ENCODE measurements at regions not wholly inside any gene's neighbourhood (a gene's known extent, or its start where the extent isn't known, plus 50 kb on each side); places are given as distances from the start of the nearest gene placed in this dataset.
"Not testable (repeated sequence)": the region's sequence is repeated elsewhere in the genome, so short reads cannot be mapped to it uniquely, and the experiment has no call there.

- DNase-seq (ENCODE audit: low read depth): no peak
Measured at GRCh38 chr14:22264759-22265158, 324.3 kb downstream of the DAD1 start.

DNA sequence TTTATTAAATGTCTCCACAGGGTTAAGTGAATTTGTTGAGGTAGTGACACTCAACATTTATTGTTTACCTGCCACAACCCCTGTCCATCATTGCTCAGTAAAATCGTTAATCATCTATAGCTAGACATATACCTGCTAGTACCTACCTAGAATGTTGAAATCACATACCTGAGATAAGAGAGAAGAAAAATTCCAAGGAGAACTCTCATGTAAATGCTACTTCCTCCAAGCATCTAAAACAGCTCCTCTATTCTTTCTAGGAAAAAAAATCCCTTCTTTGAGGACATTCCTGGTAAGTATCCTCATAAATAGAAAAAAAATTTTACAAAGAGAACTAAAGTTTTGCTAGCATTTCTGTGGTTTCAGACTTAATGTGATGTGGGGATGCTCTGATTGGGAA is 325.1 kb downstream of the DAD1 start:
- DNase-seq (ENCODE audit: low read depth): no peak

DNA sequence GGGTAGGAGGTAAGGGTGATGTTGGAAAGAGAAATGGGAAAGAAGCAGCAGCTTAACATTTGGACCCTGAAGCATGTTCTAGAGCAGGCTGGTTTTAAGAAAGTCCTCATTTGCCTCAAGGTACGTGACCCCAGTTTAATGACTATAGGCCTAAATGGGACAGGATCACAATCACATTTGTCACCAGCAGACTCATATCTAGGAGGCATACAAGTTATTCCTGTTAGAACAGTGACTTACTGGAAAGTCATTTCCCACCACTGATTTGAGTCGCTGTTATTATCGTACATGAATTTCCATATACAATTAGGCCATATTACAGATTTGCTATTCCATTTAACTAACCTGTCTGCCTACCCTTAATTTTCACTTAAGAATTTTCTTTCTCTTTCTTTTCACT is 326.1 kb downstream of the DAD1 start:
- DNase-seq (ENCODE audit: low read depth): no peak

DNA sequence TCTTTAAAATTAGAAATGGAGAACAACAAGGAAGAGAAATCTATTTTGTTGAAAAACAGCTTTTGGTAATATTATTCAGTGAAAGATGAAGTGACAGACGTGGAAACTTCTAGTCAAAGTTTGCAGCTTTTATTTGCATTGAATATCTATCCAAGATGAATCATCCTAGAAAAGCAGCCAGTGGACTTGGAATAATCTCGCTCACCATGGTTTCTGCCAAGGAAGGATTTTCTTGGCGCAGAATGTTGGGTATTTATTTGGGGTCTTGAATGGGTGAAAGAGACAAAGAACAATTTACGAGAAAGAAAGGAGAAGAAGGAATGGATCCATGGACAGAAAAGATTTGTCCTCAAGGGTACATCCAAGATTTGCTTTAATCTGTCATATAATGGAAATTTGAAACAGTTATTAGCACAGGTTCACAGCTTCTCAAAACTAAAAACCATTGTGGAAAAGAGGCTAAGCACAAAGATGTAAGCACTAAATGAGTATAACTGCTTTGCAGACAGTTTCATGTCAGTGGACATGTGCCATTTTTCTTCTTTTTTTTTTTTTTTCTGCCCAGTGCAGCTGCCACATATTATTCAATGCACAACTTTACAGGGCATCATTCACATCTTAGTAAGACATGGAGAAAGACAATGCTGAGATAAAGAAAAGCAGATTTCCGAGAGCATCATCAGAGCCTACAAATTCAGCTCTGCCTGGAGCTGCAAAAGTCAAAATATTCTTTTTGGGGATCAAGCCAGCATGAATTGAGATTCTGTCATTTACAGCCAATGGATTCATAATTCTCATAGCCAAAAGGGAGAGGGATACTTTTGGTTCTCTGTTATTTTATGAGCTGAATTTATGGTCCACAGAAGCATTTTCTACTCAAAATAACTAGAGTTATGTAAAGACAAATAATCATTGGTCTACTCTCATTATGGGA is 333.7 kb downstream of the DAD1 start:
- no peak for DNase-seq (ENCODE audit: low read depth)

GRCh38 chr14:22252686-22253085 is 336.3 kb downstream of the DAD1 start:
- no peak for DNase-seq (ENCODE audit: low read depth)

GRCh38 chr14:22251090-22251489 is 337.9 kb downstream of the DAD1 start:
- no peak for DNase-seq (ENCODE audit: low read depth)

DNA sequence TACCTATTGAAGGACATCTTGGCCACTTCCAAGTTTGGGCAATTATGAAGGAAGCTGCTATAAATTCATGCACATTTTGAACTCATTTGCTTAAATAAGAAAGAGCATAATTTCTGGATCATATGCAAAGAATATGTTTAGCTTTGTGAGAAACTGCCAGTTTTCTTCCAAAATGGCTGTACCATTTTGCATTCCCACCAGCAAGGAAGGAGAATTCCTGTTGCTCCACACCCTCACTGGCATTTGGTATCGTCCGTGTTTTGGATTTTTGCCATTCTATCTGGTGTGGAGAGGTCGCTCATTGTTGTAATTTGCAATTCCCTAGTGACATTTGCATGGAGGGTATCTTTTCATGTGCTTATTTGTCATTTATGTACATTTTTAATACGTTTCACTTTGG is 339.3 kb downstream of the DAD1 start:
- DNase-seq (ENCODE audit: low read depth): no peak

GRCh38 chr14:22243971-22244581 is 344.9 kb downstream of the DAD1 start:
- no peak for DNase-seq (ENCODE audit: low read depth)

- DNase-seq (ENCODE audit: low read depth): not testable (repeated sequence)
Measured at GRCh38 chr14:22238320-22238719, 350.7 kb downstream of the DAD1 start.

DNA sequence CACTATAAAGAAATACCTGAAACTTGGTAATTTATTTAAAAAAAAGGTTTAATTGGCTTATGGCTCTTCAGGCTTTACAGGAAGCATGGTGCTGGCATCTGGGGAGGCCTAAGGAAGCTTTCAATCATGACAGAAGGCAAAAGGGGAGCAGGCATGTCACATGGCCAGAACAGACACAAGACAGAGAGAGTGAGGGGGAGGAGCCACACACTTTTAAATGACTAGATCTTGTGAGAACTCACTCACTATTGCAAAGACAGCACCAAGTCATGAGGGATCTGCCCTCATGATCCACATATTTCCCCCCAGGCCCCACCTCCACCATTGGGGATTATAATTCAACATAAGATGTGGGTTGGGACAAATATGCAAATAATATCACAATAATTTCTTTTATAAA is 355.6 kb downstream of the DAD1 start:
- no peak for DNase-seq (ENCODE audit: low read depth)

DNA sequence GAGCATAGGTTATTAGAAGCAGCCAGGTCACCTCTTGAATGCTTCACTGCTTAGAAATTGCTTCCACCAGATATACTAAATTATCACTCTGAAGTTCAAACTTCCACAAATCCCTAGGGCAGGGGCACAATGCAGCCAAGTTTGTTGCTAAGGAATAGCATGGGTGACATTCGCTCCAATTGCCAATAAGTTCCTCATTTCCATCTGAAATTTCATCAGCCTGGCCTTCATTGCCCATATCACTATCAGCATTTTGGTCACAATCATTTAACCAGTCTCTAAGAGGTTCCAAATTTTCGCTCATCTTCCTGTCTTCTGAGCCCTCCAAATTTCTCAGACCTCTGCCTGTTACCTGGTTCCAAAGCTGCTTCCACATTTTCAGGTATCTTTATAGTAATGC is 356.1 kb downstream of the DAD1 start:
- DNase-seq (ENCODE audit: low read depth): no peak

DNA sequence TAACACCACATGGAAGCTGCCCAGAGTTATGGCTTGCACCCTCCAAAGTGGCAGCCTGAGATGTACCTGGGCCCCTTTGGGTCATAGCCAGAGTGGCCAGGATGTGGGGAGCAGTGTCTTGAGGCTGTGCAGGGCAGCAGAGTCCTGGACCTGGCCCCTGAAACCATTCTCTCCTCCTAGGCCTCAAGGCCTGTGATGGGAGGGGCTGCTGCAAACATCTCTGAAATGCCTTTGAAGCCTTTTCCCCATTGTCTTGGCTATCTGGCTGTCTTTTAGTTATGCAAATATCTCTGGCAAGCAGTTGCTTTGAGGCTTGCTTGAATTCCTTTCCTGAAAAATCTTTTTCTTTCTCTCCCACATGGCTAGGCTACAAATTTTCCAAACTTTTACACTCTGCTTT is 356.5 kb downstream of the DAD1 start:
- DNase-seq (ENCODE audit: low read depth): no peak

DNA sequence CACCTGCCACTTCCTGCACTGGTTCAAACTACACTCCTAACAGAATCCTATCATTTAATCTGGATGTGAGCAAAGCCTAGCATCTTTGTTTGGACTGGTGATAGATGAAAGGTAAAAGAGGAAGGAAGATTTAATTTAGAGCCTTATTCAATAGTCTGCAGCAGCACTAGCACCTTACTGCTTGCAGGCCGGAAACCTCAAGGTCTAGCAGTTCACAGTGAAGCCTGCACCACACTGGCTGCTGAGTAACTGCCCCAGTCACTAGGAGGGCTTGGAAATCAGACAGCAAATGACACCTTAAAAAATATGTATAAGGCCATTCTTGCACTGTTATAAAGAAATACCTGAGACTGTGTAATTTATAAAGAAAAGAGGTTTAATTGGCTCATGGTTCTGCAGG is 358.0 kb downstream of the DAD1 start:
- DNase-seq (ENCODE audit: low read depth): no peak

DNA sequence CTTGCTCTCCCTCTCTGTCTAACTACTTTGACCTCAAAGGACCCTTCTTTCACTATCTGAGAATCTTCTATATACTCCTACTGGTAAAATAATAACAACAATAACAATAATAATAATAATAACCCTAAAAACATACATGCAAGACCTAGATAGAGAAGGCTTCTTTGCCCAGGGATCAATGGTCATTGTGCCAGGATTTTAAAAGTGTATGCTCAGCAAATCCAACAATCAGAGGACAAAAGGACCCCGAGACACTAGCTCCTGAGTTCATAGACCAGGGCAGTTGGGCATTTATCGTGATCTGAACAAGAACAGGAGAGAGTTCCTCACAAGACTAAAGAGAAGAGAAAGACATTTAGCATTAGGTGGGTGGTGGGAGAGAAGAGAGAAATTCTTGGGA is 358.5 kb downstream of the DAD1 start:
- DNase-seq (ENCODE audit: low read depth): no peak

- DNase-seq (ENCODE audit: low read depth): no peak
Measured at GRCh38 chr14:22227084-22227483, 361.9 kb downstream of the DAD1 start.

GRCh38 chr14:22226381-22226780 is 362.6 kb downstream of the DAD1 start:
- DNase-seq (ENCODE audit: low read depth): peak; percentile 17

DNA sequence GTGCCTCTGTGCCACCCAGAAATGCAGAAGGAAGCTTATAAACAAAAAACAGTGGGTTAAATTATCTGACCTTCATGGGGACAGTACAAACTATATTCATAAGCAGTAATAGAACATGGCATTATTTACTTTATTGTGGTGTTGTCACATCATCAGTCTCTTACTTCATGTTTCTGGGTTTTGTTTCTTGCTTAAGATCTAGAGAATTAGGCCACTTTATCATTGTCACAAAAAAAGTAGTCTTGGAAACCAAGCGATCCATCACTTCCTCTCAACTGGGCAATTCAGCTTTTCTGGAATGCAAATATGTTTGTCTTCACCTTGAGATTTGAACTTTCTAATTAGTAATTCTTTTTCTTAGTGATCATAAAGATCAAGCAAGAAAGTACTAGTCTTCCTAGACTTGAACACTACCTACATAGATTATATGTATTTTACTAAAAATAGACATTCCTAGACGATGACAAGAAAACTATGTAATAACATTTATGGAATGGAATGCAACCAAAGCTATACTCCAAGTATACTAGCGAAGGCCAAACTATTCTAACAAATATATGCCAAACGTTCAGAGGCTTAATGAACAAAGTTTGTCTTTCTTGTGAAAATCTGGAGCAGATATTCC is 363.4 kb downstream of the DAD1 start:
- no peak for DNase-seq (ENCODE audit: low read depth)

- peak; percentile 11 for DNase-seq (ENCODE audit: low read depth)
Measured at GRCh38 chr14:22221508-22221907, 367.5 kb downstream of the DAD1 start.

DNA sequence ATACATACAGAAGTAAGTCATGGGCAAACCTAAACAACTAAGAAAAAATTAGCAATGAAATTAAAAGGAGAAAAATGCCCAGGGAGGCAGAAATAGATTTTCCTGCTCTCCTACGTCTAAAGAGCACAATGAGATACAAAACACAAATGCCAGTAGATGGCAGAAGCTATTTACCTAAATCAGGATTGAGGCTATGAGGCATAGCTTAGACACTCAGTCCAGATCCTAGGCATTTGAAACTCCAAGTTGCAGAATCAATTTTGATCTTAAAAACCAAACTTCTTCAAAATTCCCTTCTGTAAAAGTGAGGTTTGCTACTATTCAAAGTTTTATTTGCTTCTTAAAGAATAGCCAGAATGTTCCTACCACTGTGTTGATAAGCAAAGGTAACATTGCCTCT is 368.6 kb downstream of the DAD1 start:
- DNase-seq (ENCODE audit: low read depth): no peak

- DNase-seq (ENCODE audit: low read depth): no peak
Measured at GRCh38 chr14:22218728-22219127, 370.3 kb downstream of the DAD1 start.

DNA sequence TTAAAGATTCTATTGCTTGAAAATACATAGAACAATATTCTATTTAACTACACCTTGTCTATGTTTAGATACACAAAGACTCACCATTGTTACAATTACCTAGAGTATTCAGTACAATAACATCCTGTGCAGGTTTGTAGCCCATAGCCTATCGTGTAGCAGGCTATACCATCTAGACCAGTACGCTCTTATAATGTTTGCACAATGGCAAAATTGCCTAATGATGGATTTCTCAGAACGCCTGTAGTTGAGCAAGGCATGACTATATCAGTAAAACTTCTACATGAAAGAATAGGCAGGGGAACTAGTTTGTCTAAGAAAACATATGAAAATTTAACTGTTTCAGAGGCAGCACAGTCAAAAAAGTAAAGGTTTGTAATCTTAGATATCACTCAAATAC is 375.9 kb downstream of the DAD1 start:
- DNase-seq (ENCODE audit: low read depth): no peak

DNA sequence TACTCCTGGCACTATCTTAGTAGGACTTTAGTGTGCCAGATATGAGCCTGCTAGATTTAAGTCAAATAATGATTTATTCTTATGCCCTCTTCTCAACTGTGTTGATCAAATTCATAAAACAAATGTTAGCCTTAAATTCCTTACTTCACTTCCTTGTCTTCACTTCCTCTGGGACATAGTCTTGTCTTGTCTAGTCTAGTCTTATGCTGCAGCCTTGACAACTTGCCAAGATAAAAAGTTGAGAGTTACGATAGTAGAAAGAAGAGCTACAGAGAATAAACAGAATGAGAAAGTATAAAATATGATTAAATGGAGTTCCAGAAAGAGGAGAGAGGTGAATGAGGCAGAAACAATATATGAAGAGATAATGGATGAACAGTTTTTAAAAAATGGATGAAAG is 378.1 kb downstream of the DAD1 start:
- DNase-seq (ENCODE audit: low read depth): no peak

DNA sequence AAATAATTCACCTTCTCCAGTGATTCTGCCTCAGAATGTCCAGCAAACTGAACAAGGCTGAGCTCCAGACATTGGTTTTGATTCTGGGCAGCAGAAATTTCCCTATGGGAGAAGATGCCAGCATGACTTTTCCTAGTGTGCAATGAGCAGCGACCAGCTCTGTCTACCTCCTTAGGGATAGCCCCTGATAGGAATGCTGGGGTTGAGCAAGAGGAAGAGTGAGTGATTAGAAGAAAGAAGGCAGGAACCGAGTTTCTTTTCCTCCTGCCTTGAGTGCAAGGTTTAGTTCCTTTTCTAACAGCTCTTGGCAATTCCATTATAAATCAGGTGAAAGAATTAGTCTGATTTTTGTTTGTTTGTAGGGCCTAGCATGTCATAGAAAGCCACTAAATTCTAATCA is 379.0 kb downstream of the DAD1 start:
- no peak for DNase-seq (ENCODE audit: low read depth)

Measured in HT1080 (cell line).